GM19455 (cell line): ENCODE measurements at regions not wholly inside any gene's neighbourhood (a gene's known extent, or its start where the extent isn't known, plus 50 kb on each side); places are given as distances from the start of the nearest gene placed in this dataset.
"Not testable (repeated sequence)": the region's sequence is repeated elsewhere in the genome, so short reads cannot be mapped to it uniquely, and the experiment has no call there.

Experiments
- ATAC-seq: cut with Tn5 transposase; IDR thresholded peaks from one replicate; pipeline ENCODE4 v1.9.1; 2021; ENCODE audit not compliant: unreplicated experiment

DNA sequence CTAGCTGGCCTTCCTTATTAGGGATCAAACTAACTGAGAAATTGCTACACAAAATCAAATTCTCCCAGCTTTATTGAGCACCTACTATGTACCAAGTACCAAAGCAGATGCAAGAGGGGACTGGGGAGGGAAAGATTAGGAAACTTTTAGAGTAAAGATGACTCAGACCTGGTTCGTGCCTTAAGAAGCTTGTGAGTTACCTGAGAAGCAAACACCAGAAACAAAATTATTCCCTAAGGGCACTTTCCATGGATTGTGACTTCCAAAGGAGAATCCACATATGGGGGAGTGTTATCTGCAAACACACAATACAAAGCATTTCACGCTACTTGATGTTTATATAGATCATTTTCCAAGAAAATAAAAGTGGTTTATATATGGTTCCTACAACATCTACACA is 326.9 kb upstream of the HNRNPA3 start:
- no peak for ATAC-seq

DNA sequence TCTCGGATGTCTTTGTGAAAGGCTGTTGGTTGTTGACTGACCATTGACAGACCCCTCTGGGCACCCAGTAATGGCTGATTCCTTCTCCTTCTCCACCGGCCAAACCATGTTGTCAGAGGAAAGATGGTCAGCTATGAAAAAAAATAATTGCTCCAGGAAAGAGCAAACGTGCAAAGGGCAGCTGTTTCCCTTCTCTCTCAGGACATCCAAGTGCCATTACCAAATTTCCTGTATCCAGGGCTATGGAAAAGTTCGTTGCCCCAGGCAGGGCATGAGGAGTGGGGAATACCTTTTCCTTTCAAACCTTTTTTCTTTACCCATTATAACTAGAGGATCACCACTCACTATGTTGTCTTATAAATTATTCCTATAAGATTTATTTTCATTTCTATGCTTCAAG is 321.5 kb upstream of the HNRNPA3 start:
- no peak for ATAC-seq

DNA sequence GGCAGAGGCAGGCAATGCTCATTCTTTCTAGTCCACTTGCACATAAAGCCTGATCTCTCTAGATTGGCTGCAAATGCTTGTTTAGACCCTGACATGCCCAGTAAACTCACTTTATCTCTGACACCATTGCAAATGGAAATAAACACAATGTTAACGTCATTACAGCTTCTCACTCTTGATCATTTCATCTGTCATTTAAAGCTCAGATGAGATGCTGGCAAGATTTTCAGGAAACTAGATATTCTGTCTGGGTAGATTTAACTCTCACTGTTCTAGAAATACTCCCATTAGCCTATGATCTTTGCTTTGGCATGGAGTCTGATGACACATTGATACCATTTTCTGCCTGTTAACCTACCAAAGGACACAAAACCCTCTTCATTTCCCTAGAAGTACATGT is 320.7 kb upstream of the HNRNPA3 start:
- no peak for ATAC-seq

DNA sequence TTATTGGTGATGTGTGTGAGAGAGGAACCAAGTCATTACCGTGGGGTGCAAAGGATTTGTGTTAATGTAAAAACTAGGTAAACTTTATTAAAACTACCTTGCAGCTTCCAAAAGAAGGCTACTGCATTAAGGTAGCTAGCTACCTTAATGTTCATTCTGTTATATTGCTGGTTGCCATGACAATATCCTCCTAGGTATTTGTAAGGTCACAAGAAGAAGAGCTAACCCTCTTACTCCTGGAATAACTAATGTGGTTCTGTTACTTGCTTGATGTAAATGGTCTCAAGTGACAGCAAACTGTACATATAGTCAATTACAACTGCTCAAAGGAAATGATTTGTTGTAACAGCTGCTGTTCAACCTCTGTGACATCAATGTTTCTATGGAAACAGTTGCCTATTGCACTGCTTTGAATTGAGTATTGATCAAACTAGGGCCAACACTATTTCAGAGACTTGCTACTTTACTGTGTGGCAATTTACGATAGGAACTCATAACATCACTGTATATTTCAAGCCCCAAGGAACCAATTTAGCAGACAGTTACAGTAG is 319.8 kb upstream of the HNRNPA3 start:
- ATAC-seq = no peak

DNA sequence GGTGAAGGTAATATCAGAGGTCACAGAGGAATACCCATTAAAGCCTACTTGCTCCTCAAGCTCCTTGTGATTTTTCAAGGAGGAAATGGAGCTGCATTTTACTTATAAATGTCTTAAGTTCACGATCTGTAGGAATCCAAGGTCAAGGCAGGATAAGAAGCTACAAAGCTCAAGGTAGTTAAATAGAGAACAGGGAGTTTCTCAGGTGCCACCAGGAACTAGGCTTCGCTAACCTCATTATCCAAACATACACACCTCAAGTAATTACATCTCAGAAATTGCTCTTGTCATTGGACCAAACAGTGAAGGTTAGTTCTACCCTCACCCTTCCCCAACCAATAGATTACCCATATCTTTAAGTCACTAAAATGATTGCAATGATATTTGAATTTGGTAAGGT is 317.4 kb upstream of the HNRNPA3 start:
- no peak for ATAC-seq

DNA sequence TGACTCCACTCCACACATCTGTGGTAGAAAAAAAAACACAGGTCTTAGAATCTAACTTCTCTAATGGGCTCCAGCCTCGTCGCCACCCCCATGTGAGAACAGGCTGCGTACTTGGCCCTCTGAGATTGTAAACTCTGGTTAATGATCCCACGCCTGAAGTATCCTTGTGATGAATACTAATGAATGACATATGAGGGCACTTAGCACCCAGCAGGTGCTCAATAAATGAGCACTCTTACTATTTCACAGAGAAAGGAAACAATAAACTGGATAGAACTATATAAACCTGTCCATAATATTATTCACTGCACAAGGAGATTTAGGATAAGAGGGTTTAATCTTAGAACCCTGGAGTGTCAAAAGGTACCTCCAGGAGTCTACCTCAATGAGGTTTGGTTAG is 310.1 kb upstream of the HNRNPA3 start:
- ATAC-seq = no peak

DNA sequence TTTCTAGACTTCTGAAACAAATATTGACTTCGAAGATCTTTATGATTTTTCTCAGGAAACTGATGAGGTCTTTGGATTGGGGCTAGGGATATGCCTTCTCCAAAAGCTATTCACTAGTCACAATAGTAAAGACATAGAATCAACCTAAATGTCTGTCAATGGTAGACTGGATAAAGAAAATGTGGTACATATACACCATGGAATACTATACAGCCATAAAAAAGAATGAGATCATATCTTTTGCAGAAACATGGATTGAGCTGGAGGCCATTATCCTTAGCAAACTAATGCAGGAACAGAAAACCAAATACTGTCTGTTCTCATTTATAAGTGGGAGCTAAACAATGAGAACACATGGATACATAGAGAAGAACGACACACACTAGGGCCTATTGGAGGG is 308.5 kb upstream of the HNRNPA3 start:
- not testable (repeated sequence) for ATAC-seq

DNA sequence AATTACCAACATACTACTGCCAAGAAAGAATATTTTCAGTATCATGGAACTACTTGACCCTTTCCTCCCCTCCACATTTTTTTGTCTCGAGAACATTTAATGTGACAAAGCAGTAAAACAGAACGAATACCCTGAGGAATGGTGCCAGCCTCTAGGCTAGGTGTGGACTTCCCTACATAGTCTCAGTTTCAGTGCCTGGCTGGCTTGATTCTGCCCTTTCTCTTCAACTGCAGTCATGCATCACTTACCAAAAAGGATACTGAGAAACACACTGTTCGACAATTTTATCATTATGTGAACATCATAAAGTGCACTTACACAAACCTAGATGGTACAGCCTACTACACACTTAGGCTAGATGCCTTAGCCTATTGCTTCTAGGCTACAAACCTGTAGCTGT is 305.3 kb upstream of the HNRNPA3 start:
- ATAC-seq = no peak

DNA sequence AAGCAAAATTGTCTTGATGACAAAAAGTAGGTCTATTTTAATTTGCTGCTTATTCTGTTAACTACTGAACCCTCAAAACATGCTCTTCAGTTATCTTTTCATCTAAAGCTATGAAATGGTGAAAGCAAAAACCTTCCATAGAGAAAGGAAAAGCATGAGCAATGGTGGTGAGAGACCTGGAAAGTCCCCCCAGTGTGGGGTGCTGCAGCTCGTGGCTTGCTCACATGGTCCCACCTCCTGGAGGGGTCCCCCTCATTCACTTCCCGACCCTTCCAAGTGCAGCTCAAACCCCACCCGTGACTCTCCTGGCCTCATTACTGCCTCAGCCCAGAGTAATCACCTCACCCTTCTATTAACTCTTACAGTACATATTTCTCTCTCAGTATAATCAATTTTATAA is 301.8 kb upstream of the HNRNPA3 start:
- ATAC-seq = no peak

DNA sequence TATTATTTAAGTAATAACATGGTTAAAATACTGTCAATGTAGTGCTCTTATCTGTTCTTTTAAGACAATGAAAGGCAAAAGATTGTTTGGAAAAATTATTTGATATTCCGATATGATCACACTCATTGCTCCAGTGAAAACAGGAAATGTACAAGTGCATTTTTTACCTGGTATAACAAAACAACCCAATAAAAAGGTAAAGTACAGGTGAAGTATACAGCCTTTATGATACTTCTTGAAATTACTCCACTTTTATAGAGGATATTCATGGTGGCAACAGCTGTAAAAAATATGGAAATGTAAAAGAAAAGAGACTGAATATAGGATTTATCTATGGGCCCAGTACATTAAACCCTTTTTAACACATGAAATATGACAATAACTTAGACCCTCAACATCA is 298.6 kb upstream of the HNRNPA3 start:
- no peak for ATAC-seq

DNA sequence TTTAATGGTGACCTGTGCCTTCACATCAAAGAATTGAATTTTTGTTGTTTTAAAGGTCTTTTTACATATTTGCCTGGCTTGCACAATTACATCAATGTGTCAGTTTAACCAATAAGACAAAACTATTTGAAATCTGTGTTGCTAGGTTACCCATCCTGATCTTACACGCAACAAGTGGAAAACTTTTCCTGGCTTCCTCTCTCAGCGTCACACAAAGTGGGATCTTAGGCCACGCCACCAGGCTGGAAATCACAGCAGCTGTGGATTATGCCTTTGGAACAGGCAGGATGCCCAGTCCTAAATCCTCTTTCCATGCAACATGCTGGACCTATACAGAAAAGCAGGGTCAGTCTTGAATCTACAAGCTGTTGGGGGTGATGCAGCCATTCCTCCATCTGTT is 298.2 kb upstream of the HNRNPA3 start:
- no peak for ATAC-seq

DNA sequence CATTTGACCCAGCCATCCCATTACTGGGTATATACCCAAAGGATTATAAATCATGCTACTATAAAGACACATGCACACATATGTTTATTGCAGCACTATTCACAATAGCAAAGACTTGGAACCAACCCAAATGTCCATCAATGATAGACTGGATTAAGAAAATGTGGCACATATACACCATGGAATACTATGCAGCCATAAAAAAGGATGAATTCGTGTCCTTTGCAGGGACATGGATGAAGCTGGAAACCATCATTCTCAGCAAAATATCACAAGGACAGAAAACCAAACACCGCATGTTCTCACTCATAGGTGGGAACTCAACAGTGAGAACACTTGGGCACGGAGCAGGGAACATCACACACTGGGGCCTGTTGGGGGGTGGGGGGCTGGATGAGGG is 290.0 kb upstream of the HNRNPA3 start:
- ATAC-seq = not testable (repeated sequence)

DNA sequence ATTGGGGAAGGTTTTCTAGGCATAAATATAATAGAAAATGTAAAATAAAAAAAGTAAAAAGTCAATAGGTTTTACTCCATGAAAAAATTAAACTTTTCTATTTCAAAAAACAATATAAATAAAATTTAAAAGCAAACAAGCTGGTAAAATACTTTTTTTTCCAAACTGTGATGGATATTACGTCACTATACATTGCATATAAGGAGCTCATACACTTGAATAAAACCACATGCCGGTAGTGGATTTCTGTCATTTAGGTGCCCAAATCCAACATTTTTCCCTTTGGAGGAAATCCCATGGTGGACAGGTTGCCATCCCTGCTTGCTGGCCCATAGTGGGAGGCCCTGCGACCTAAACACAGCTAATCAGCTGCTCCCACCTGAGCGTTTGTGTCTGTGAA is 289.4 kb upstream of the HNRNPA3 start:
- no peak for ATAC-seq

DNA sequence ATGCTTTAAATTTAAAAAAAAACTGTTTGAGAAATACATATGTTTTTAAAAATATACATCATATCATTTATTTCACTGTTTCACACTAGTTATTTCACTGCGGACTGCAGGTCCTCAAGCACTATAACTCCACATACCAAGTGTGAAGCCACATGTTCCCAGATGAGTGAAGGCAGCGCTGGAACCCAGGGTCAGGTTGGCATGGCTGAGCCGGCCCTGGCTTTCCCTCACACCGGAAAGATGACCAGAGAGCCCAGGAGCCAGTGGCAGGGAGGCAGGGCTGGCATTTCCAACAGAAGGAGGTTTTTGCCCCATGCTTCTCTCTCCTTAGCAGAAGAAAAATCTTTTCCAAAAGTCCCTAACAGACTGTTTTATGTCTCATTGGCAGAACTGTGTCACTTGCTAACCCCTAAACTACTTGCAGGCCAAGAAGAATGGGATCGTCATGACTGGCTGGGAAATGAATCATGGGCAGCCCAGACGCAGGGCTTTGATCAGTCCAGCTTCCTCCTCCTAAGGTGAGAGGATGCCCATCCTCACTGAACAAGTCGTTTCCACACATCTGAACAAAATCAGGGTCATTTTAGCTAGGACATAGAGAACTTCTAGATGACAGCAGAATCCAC is 287.6 kb upstream of the HNRNPA3 start:
- ATAC-seq = no peak

DNA sequence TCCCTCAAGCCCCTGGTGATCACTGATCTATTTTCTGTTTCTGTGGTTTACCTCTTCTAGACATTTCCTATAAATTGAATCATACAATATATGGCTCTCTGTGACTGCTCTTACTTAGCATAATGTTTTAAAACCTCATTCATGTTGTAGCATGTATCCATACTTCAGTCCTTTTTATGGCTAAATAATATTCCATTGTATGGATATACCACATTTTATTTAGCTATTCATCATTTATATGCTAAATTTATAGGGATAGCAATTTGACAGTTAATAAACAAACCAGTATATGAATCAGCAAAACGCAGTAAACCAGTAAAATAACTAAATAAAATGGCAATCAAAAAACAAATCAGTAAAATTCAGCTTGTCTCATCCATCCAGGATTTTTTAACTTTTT is 286.1 kb upstream of the HNRNPA3 start:
- no peak for ATAC-seq

DNA sequence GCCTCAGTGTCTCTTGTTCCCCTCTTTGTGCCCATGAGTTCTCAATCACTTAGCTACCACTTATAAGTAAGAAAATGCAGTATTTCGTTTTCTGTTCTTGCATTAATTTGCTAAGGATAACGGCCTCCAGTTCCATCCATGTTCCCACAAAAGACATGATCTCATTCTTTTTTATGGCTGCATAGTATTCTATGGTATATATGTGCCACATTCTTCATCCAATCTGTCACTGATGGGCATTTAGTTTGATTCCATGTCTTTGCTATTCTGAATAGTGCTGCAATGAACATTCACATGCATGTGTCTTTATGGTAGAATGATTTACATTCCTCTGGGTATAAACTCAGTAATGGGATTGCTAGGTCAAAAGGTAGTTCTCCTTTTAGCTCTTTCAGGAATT is 283.2 kb upstream of the HNRNPA3 start:
- ATAC-seq = not testable (repeated sequence)

DNA sequence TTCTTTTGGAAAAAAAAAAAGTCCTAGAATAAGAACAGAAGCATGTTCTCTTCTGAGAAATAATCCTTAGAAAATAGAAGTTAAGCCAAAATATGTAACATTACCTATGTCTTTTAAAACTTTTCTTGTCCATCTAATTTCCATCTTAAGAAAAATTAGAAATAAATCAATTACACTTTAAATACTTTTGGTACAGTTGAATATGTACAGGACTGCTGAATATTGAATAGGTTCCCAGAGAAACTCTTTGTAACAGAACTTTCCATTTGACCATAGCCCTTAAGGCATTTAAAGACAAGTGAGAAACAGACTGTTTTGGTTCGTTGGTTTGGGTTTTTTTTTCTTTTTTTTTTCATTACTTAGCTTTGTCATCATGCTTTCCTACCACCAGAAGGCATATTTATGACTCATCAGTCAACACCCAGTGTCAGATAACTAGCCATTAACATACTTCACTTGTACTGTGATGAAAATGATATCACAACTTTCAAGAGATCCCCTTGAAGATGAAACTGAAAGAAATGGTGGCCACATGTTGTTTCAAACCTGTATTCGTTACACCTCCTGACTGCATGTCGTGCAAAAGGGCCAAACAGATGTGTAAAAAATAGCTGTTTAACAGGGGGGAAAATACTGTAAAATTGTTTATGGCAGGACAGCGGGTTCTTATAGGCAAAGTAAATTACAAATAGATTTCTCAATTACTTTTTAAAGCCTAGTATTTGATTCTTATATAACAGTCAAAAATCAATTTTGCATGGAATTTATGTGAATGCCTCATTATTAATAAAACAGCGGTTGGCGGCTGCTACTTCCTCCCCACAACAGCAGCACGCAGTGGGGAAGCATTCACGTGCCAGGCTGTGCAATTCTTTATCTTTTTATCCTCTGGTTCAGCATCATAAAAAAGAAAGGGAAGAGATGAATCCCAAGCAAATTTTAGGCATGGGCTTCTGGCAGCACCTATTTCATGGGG is 280.7 kb upstream of the HNRNPA3 start:
- peak; percentile 99 for ATAC-seq

DNA sequence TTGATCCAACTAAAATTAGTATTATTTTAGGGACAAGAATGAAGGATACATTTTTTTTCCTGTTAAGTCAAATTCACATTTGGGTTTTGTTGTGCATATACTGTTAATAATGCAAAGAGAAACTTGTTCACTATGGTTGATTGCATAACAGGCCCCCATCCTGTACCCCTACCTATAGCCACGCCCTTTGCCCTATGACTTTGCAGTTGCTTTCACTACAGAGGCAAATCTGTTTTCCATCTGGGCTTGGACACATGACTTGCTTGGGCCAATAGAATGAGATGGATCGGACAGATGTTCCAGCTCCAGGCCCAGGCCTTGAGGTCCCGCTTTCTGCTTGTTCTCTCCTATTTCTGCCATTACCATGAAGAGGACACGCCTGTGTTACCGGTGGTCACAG is 278.5 kb upstream of the HNRNPA3 start:
- no peak for ATAC-seq

DNA sequence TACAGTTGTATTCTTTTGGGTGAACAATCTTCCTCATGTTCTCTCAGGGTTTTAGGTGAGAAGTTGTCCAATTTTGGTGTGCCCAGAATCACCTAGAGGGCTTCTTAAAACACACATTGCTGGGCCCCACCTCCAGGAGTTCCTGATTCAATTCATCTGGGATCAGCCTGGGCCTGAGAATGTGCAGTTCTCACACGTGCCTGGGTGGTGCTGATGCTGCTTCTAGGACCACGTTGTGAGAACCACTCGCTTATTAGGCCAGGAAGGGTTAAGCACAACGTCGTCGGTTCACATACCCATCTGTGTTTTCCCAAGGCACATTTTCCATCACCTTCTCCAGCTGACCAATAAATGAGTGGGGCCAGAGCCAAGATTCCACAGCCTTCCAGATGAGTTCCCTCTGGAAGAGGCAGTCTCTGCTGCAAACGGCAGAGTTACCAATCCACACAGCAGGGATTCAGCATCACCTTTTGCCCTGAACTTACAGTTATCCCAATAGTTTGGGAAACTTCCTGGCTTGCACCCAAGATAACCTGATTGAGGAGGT is 277.7 kb upstream of the HNRNPA3 start:
- no peak for ATAC-seq

DNA sequence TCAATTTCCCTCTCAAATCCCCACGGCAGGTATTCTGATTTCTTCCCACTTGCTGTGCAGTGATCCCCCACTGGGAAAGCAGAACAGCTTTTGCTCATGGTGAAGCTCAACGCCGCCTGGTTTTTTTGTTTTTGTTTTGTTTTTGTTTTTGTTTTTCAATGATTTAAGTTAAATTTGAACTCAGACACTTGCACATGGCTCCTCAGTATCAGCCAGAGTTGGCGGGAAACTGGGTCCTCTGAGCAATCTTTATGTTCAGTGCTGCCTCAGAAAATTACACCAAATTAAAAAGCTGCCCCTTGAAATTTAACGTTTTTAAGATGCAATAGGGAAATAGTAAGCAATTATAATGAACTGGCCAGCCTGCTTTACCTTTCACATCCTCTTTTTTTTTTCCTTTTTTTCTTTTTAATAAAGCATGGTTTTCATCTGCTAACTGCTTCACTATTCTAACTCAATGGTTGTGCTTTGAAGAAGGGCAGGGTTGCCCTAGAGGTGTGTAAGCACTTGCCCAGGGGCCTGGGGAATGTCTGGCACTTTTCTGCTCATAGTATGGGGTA is 277.0 kb upstream of the HNRNPA3 start:
- no peak for ATAC-seq

DNA sequence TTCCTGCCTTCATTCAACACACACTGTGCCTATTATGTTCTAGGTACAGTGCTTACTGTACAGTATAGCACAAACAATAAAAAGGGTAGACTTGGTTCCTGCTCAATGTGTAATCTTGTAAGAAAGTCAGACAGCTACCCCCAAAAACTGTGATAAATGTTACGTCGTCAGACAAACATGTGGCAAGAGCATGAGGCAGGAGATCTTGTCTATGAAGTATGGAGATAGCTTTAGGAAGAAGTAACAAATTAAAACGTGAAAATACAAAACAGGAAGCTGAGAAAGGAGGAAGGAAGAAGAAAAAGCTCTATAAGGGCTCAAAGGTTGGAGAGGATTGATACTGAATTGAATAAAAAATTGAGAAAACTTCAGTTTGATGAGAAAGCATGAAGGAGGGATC is 276.2 kb upstream of the HNRNPA3 start:
- no peak for ATAC-seq

DNA sequence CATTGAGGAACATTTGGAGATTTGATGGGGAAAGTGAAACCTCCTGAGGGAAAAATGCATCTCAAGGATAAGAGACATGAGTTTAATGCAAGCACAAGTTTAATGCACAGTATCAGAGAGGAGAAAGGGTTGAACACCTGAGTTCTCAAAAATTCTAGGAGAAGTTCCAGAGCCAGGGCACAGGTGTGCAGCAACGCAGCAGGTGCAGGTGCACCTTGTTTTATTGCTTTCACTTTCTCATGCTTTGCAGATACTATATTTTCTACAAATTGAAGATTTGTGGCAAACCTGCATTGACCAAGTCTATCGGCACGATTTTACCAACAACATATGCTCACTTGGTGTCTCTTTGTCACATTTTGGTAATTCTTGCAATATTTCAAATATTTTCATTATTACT is 267.6 kb upstream of the HNRNPA3 start:
- no peak for ATAC-seq
